Thymus (tissue), 11 donors: ENCODE measurements at regions not wholly inside any gene's neighbourhood (a gene's known extent, or its start where the extent isn't known, plus 50 kb on each side); places are given as distances from the start of the nearest gene placed in this dataset.

Experiments
- DNase-seq, 9 donors: peaks; one replicate each; pipeline ENCODE4 v3.0.0-alpha.2; 2013; ENCODE audit warnings: low spot score in 9 of 9, low read depth in 6 of 9, missing footprints in 1 of 9
- H3K27ac ChIP-seq, 2 donors: one replicate each; pipeline ENCODE4 v1.5.1; 2013; ENCODE audit warnings: control low read depth in 1 of 2, low read depth in 1 of 2, low read length in 1 of 2, mild to moderate bottlenecking in 1 of 2, moderate library complexity in 1 of 2
- H3K27me3 ChIP-seq, 2 donors: one replicate each; pipeline ENCODE4 v1.5.1; 2013; ENCODE audit warnings: low read length in 1 of 2; ENCODE audit not compliant: control insufficient read depth in 2 of 2, insufficient read depth in 1 of 2
- H3K36me3 ChIP-seq, 2 donors: one replicate each; pipeline ENCODE4 v1.5.1; 2013; ENCODE audit warnings: low read length in 1 of 2, mild to moderate bottlenecking in 1 of 2, moderate library complexity in 1 of 2; ENCODE audit not compliant: control insufficient read depth in 2 of 2, insufficient read depth in 2 of 2
- H3K4me1 ChIP-seq, 2 donors: one replicate each; pipeline ENCODE4 v1.5.1; 2013; ENCODE audit warnings: low read length in 2 of 2; ENCODE audit not compliant: control insufficient read depth in 2 of 2, insufficient read depth in 2 of 2
- H3K4me3 ChIP-seq, 2 donors: one replicate each; pipeline ENCODE4 v1.5.1; 2013; ENCODE audit warnings: low read length in 2 of 2, control low read depth in 1 of 2, mild to moderate bottlenecking in 1 of 2
- H3K9me3 ChIP-seq, 2 donors: one replicate each; pipeline ENCODE4 v1.5.1; 2013; ENCODE audit warnings: low read length in 1 of 2, mild to moderate bottlenecking in 1 of 2; ENCODE audit not compliant: control insufficient read depth in 2 of 2, insufficient read depth in 1 of 2
- whole genome bisulfite sequencing: extraction: QIAGEN DNeasy Blood & Tissue Kit; methylation state at CpG from one replicate; pipeline ENCODE4 v1.1.7; 2013; 5-methylcytosine and 5-hydroxymethylcytosine counted together
- donor health status: healthy.

- Histone ChIP-seq H3K27me3 (no peaks in the 10 kb centered on the region), H3K4me1 (no peaks in the 10 kb centered on the region), H3K4me3 (no peak overlapping the region), H3K36me3 (no peaks in the 10 kb centered on the region), H3K9me3 (no peaks in the 10 kb centered on the region), H3K27ac (no peak overlapping the region)
- DNase-seq = no peak
- 88% methylated on average over 1 of the region's 1 CpG for WGBS
Measured at GRCh38 chr2:186098821-186099220, 360.2 kb downstream of the FSIP2 start.

DNA sequence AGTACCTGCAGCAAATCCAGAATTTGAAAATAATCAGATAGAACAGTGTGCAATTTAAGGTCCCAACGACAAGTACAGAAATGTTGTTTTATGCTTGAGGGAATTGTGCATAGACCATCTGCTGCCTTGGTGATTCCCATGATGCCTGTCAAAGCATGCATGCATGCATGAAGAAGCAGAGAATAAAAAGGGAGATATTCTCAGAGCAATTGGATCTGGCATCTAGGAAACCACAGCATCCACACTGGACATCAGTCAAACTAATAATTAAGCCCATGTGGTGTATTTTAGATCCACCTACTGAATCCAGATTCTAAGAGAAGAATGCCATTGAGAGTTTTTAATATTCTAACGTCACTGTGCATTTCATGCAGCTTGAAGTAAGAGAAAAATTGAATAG is 361.2 kb downstream of the FSIP2 start:
- H3K9me3 ChIP-seq = no peaks in the 10 kb centered on the region
- no peak for DNase-seq
- 87% methylated on average over 2 of the region's 2 CpGs for WGBS
- H3K4me1 ChIP-seq = no peaks in the 10 kb centered on the region
- H3K27ac ChIP-seq = no peak overlapping the region
- H3K36me3 ChIP-seq = no peaks in the 10 kb centered on the region
- H3K27me3 ChIP-seq = no peaks in the 10 kb centered on the region
- H3K4me3 ChIP-seq = no peak overlapping the region

GRCh38 chr2:186100636-186101035 is 362.0 kb downstream of the FSIP2 start:
- Histone ChIP-seq H3K4me3 (no peak overlapping the region), H3K36me3 (no peaks in the 10 kb centered on the region), H3K27ac (no peak overlapping the region), H3K27me3 (no peaks in the 10 kb centered on the region), H3K4me1 (no peaks in the 10 kb centered on the region), H3K9me3 (no peaks in the 10 kb centered on the region)
- DNase-seq = no peak

- Histone ChIP-seq H3K9me3 (no peaks in the 10 kb centered on the region), H3K27me3 (no peaks in the 10 kb centered on the region), H3K36me3 (no peaks in the 10 kb centered on the region), H3K4me1 (no peaks in the 10 kb centered on the region), H3K27ac (no peak overlapping the region), H3K4me3 (no peak overlapping the region)
- no peak for DNase-seq
- 86% methylated on average over 3 of the region's 3 CpGs for WGBS
Measured at GRCh38 chr2:186101616-186102015, 363.0 kb downstream of the FSIP2 start.

DNA sequence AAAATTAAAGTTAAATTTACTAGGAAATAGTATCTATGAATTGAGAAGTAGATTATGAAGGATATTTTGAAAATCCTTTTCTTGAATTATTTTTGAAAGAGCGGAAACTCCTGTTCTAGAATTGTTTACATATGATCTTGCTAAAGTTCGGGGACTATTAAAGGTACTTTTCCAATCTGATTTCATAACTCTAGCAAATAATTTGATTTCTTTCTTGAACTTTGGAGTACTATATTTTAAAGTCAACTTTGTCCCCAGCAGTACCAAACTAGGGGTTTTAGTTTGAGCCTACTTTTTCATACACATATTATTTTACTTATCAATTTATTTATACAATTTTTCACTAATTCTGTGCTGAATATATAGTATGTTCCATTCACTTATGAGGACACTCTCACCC is 364.7 kb downstream of the FSIP2 start:
- WGBS = 98% methylated on average over 2 of the region's 2 CpGs
- no peak for DNase-seq
- Histone ChIP-seq H3K9me3 (no peaks in the 10 kb centered on the region), H3K27me3 (no peaks in the 10 kb centered on the region), H3K4me3 (no peak overlapping the region), H3K27ac (no peak overlapping the region), H3K4me1 (no peaks in the 10 kb centered on the region), H3K36me3 (no peaks in the 10 kb centered on the region)

DNA sequence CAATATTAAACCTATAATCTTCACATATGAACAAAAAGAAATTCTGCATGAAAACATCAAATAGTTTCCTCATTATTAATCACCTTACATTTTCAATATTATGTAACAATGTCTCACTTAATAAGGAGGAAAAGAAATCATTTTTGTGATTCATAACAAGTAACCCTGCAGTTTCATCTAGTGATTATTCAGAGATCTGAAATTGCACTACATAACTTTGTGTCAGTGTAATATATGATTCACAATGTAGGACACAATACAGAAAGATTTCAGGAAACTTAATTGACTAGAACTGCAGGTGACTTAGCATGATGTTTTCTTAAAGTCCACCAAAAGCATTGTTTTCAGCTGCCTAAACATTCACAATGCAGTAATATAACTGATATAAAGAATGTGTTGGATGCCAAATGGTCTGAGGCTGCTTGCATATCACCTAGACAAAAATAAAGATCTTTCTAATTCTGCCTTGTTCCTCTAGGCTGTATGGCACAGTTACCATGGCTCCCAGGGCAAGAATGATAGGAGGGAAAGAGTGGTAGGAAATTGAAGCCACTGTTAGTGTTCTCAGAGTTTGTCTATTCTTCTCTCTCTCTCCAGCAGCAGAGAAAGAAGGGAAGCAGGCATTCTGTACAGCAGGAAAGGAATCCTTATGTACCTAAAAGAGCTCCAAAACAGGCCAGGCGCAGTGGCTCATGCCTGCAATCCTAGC is 366.6 kb downstream of the FSIP2 start:
- no peak for DNase-seq
- 92% methylated on average over 1 of the region's 1 CpG for WGBS
- Histone ChIP-seq H3K4me3 (no peak overlapping the region), H3K27me3 (no peaks in the 10 kb centered on the region), H3K4me1 (no peaks in the 10 kb centered on the region), H3K36me3 (no peaks in the 10 kb centered on the region), H3K9me3 (no peaks in the 10 kb centered on the region), H3K27ac (no peak overlapping the region)

GRCh38 chr2:186108470-186108869 is 369.9 kb downstream of the FSIP2 start:
- Histone ChIP-seq H3K36me3 (no peaks in the 10 kb centered on the region), H3K4me3 (no peak overlapping the region), H3K27me3 (no peaks in the 10 kb centered on the region), H3K27ac (no peak overlapping the region), H3K9me3 (no peaks in the 10 kb centered on the region), H3K4me1 (no peaks in the 10 kb centered on the region)
- no peak for DNase-seq
- WGBS = 100% methylated on average over 1 of the region's 1 CpG

- Histone ChIP-seq H3K27me3 (no peaks in the 10 kb centered on the region), H3K9me3 (no peaks in the 10 kb centered on the region), H3K4me3 (no peak overlapping the region), H3K4me1 (no peaks in the 10 kb centered on the region), H3K27ac (no peak overlapping the region), H3K36me3 (no peaks in the 10 kb centered on the region)
- WGBS = 96% methylated on average over 2 of the region's 2 CpGs
- DNase-seq = no peak
Measured at GRCh38 chr2:186113284-186113683, 372.8 kb upstream of the ZC3H15 start.

DNA sequence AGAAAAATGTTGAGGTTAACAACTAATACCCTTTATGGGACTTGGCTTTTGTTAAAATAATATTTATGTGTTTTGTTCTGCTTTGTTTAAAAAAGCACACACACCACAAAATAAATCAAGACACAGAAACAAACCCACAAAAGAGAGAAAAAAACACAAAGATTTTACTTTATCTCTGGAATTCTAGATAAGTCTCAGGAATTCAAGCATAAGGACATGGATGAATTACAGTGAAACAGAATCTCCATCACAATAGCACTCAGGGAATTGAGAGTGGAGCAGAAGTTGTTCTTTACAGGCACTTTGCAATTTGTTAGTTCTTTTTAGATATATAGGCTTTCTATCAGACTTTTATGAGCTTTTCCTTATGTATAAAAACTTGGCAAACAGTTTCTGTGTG is 360.9 kb upstream of the ZC3H15 start:
- DNase-seq = no peak

DNA sequence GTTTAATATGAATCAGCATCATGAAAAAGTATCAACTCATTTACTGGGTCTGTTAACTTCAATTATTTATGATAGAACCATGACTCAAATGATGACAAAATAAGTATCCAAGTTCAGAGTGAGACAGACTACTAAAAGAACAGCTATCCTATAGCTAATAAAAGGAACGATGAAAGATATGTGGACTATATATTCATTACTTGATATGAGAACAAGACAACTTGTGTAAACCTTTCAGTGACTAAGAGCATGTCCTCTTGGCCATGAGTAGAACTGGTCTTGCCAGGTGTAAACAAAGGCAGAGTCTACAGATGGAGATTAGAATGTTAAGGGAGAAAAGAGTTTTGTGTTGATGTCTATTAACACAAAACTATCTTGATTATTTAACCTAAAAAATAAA is 360.4 kb upstream of the ZC3H15 start:
- no peaks in the 10 kb centered on the region for H3K9me3 ChIP-seq
- no peaks in the 10 kb centered on the region for H3K36me3 ChIP-seq
- H3K4me1 ChIP-seq = no peaks in the 10 kb centered on the region
- no peak for DNase-seq
- H3K4me3 ChIP-seq = no peak overlapping the region
- 95% methylated on average over 1 of the region's 1 CpG for WGBS
- H3K27me3 ChIP-seq = no peaks in the 10 kb centered on the region
- H3K27ac ChIP-seq = no peak overlapping the region

More for the DNA sequence above, 360.9 kb upstream of the ZC3H15 start:
- Histone ChIP-seq H3K4me3 (no peak overlapping the region), H3K27me3 (no peaks in the 10 kb centered on the region), H3K27ac (no peak overlapping the region), H3K4me1 (no peaks in the 10 kb centered on the region), H3K9me3 (no peaks in the 10 kb centered on the region), H3K36me3 (no peaks in the 10 kb centered on the region)
